Epithelial cell of esophagus (primary cell): ENCODE measurements at regions not wholly inside any gene's neighbourhood (a gene's known extent, or its start where the extent isn't known, plus 50 kb on each side); places are given as distances from the start of the nearest gene placed in this dataset.
A peak's percentile ranks its signal among the peaks of the same experiment; 100 is the strongest.
"Not testable (repeated sequence)": the region's sequence is repeated elsewhere in the genome, so short reads cannot be mapped to it uniquely, and the experiment has no call there.

Source experiments
- DNase-seq: peaks from one replicate; pipeline ENCODE4 v3.0.0; 2010; ENCODE audit warnings: low read depth
- H3K4me3 ChIP-seq: 2 replicates; pipeline ENCODE4 v1.5.1; 2011; ENCODE audit warnings: mild to moderate bottlenecking, low read length, control low read depth
- CTCF ChIP-seq: IDR thresholded peaks from 2 replicates; pipeline ENCODE4 v1.5.1; 2011; ENCODE audit warnings: low read depth, mild to moderate bottlenecking, low read length, control low read depth, inconsistent platforms; ENCODE audit not compliant: insufficient read depth; ENCODE audit errors: missing control alignments

GRCh38 chr10:37535459-37536246 is 321.8 kb downstream of the ZNF248 start:
- no peak for DNase-seq
- TF ChIP-seq CTCF, result no peak
- H3K4me3 ChIP-seq, result no peak overlapping the region

GRCh38 chr10:37534166-37534565 is 323.2 kb downstream of the ZNF248 start:
- no peak for TF ChIP-seq CTCF
- no peak for DNase-seq
- no peak overlapping the region for H3K4me3 ChIP-seq

- DNase-seq, result peak; percentile 24
Observed at GRCh38 chr10:37525410-37525809, 332.0 kb downstream of the ZNF248 start.

GRCh38 chr10:37520488-37520887 is 336.9 kb downstream of the ZNF248 start:
- no peak for TF ChIP-seq CTCF
- H3K4me3 ChIP-seq, result no peak overlapping the region
- no peak for DNase-seq

More at GRCh38 chr10:37525410-37525809, 332.0 kb downstream of the ZNF248 start:
- H3K4me3 ChIP-seq, result not testable (repeated sequence)

GRCh38 chr10:37510520-37510919 is 346.9 kb downstream of the ZNF248 start:
- not testable (repeated sequence) for DNase-seq, H3K4me3 ChIP-seq

GRCh38 chr10:37496061-37496460 is 361.3 kb downstream of the ZNF248 start:
- no peak overlapping the region for H3K4me3 ChIP-seq
- DNase-seq, result no peak
- TF ChIP-seq CTCF, result no peak

GRCh38 chr10:37495415-37495814 is 362.0 kb downstream of the ZNF248 start:
- TF ChIP-seq CTCF, result peak; percentile 6
- H3K4me3 ChIP-seq, result no peak overlapping the region
- DNase-seq, result peak; percentile 29

GRCh38 chr10:37493185-37493796 is 364.1 kb downstream of the ZNF248 start:
- H3K4me3 ChIP-seq, DNase-seq: not testable (repeated sequence)
